Ishikawa (cell line): ENCODE measurements at regions not wholly inside any gene's neighbourhood (a gene's known extent, or its start where the extent isn't known, plus 50 kb on each side); places are given as distances from the start of the nearest gene placed in this dataset.

Experiments used
- CREB1 ChIP-seq: IDR thresholded peaks from 2 replicates; pipeline ENCODE4 v1.6.1; 2012; ENCODE audit warnings: low read depth
- EP300 ChIP-seq: IDR thresholded peaks from 2 replicates; pipeline ENCODE4 v1.6.1; 2012; ENCODE audit warnings: borderline replicate concordance
- RAD21 ChIP-seq: IDR thresholded peaks from 2 replicates; pipeline ENCODE4 v1.6.1; 2012; ENCODE audit warnings: low read depth
- TAF1 ChIP-seq: IDR thresholded peaks from 2 replicates; pipeline ENCODE4 v1.6.1; 2012; ENCODE audit warnings: low read depth, mild to moderate bottlenecking
- TF ChIP-seq, protein P1 (sequence below): IDR thresholded peaks from 2 replicates; pipeline ENCODE4 v1.6.1; 2012; ENCODE audit warnings: low read depth, mild to moderate bottlenecking

- TF ChIP-seq, protein P1, sequence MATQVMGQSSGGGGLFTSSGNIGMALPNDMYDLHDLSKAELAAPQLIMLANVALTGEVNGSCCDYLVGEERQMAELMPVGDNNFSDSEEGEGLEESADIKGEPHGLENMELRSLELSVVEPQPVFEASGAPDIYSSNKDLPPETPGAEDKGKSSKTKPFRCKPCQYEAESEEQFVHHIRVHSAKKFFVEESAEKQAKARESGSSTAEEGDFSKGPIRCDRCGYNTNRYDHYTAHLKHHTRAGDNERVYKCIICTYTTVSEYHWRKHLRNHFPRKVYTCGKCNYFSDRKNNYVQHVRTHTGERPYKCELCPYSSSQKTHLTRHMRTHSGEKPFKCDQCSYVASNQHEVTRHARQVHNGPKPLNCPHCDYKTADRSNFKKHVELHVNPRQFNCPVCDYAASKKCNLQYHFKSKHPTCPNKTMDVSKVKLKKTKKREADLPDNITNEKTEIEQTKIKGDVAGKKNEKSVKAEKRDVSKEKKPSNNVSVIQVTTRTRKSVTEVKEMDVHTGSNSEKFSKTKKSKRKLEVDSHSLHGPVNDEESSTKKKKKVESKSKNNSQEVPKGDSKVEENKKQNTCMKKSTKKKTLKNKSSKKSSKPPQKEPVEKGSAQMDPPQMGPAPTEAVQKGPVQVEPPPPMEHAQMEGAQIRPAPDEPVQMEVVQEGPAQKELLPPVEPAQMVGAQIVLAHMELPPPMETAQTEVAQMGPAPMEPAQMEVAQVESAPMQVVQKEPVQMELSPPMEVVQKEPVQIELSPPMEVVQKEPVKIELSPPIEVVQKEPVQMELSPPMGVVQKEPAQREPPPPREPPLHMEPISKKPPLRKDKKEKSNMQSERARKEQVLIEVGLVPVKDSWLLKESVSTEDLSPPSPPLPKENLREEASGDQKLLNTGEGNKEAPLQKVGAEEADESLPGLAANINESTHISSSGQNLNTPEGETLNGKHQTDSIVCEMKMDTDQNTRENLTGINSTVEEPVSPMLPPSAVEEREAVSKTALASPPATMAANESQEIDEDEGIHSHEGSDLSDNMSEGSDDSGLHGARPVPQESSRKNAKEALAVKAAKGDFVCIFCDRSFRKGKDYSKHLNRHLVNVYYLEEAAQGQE, result no peak
- TF ChIP-seq RAD21, result no peak
- no peak for TF ChIP-seq CREB1
- TF ChIP-seq EP300, result no peak
- TF ChIP-seq TAF1, result no peak
These were observed 108.4 kb upstream of the OTOS start for GRCh38 chr2:240248721-240249422.
